Memory B cell (primary cell): ENCODE measurements at regions not wholly inside any gene's neighbourhood (a gene's known extent, or its start where the extent isn't known, plus 50 kb on each side); places are given as distances from the start of the nearest gene placed in this dataset.

Experiments used
- ATAC-seq: fragments of 150-1000 bp; cut with Tn5 transposase; 2 replicates; pipeline ENCODE4 v1.10.0; 2021; ENCODE audit warnings: low read depth, mild to moderate bottlenecking, moderate library complexity
- DNase-seq, 2 donors: peaks; one replicate each; pipeline ENCODE4 v3.0.0; 2022; ENCODE audit warnings: low spot score in 2 of 2
- H3K27ac Mint-ChIP-seq: one replicate; pipeline ENCODE4 v1.8.0; 2022; ENCODE audit warnings: mild to moderate bottlenecking, moderate library complexity, mixed read lengths
- H3K27me3 Mint-ChIP-seq: one replicate; pipeline ENCODE4 v1.8.0; 2022; ENCODE audit warnings: mixed read lengths
- H3K36me3 Mint-ChIP-seq: one replicate; pipeline ENCODE4 v1.8.0; 2022; ENCODE audit warnings: mild to moderate bottlenecking, mixed read lengths
- H3K4me1 Mint-ChIP-seq: one replicate; pipeline ENCODE4 v1.8.0; 2022; ENCODE audit warnings: mixed read lengths
- H3K4me3 Mint-ChIP-seq: one replicate; pipeline ENCODE4 v1.8.0; 2022; ENCODE audit warnings: mild to moderate bottlenecking, moderate library complexity, mixed read lengths
- H3K9me3 Mint-ChIP-seq: one replicate; pipeline ENCODE4 v1.8.0; 2022; ENCODE audit warnings: mixed read lengths

GRCh38 chr4:4763822-4764557, 95.5 kb upstream of the MSX1 start:
- DNase-seq = no peak
- Mint-ChIP-seq H3K9me3 (peaks cover 2% of the 10 kb centered on the region), H3K27me3 (peaks cover 17% of the 10 kb centered on the region), H3K4me1 (peaks cover 12% of the 10 kb centered on the region), H3K36me3 (peaks cover 8% of the 10 kb centered on the region), H3K27ac (no peak overlapping the region), H3K4me3 (peak overlapping the region; percentile 63)
- no peak for ATAC-seq

GRCh38 chr4:4762909-4763821, 96.3 kb upstream of the MSX1 start:
- Mint-ChIP-seq H3K9me3 (peaks cover 2% of the 10 kb centered on the region), H3K27ac (no peak overlapping the region), H3K27me3 (peaks cover 17% of the 10 kb centered on the region), H3K36me3 (peaks cover 8% of the 10 kb centered on the region), H3K4me1 (peaks cover 12% of the 10 kb centered on the region), H3K4me3 (peak overlapping the region; percentile 63)
- ATAC-seq = no peak
- no peak for DNase-seq

GRCh38 chr4:4762300-4762699, 97.2 kb upstream of the MSX1 start:
- Mint-ChIP-seq H3K36me3 (peaks cover 6% of the 10 kb centered on the region), H3K27me3 (peaks cover 16% of the 10 kb centered on the region), H3K27ac (no peak overlapping the region), H3K4me1 (peaks cover 12% of the 10 kb centered on the region), H3K9me3 (peaks cover 1% of the 10 kb centered on the region), H3K4me3 (no peak overlapping the region)
- no peak for DNase-seq
- no peak for ATAC-seq

- H3K36me3 Mint-ChIP-seq = peaks cover 5% of the 10 kb centered on the region
- H3K27ac Mint-ChIP-seq = no peak overlapping the region
- no peak for DNase-seq
- ATAC-seq = no peak
- H3K9me3 Mint-ChIP-seq = no peaks in the 10 kb centered on the region
- peaks cover 12% of the 10 kb centered on the region for H3K4me1 Mint-ChIP-seq
- H3K4me3 Mint-ChIP-seq = no peak overlapping the region
- H3K27me3 Mint-ChIP-seq = peaks cover 15% of the 10 kb centered on the region
These were observed 98.1 kb upstream of the MSX1 start for GRCh38 chr4:4761128-4761982.

- H3K27ac Mint-ChIP-seq = no peak overlapping the region
- peaks cover 11% of the 10 kb centered on the region for H3K27me3 Mint-ChIP-seq
- H3K9me3 Mint-ChIP-seq = no peaks in the 10 kb centered on the region
- DNase-seq (no peak), ATAC-seq (no peak)
- H3K4me3 Mint-ChIP-seq = no peak overlapping the region
- H3K36me3 Mint-ChIP-seq = peaks cover 3% of the 10 kb centered on the region
- H3K4me1 Mint-ChIP-seq = peaks cover 12% of the 10 kb centered on the region
These were observed 99.6 kb upstream of the MSX1 start for GRCh38 chr4:4759883-4760282.

- no peak for ATAC-seq
- peaks cover 12% of the 10 kb centered on the region for H3K4me1 Mint-ChIP-seq
- no peak overlapping the region for H3K4me3 Mint-ChIP-seq
- H3K27me3 Mint-ChIP-seq = peaks cover 7% of the 10 kb centered on the region
- H3K36me3 Mint-ChIP-seq = no peaks in the 10 kb centered on the region
- DNase-seq = no peak
- no peak overlapping the region for H3K27ac Mint-ChIP-seq
- H3K9me3 Mint-ChIP-seq = no peaks in the 10 kb centered on the region
These were observed 100.2 kb upstream of the MSX1 start for GRCh38 chr4:4759232-4759631.

GRCh38 chr4:4758681-4759080, 100.8 kb upstream of the MSX1 start:
- no peak overlapping the region for H3K4me3 Mint-ChIP-seq
- no peak overlapping the region for H3K27ac Mint-ChIP-seq
- DNase-seq (no peak), ATAC-seq (no peak)
- peaks cover 3% of the 10 kb centered on the region for H3K27me3 Mint-ChIP-seq
- no peaks in the 10 kb centered on the region for H3K9me3 Mint-ChIP-seq
- H3K36me3 Mint-ChIP-seq = no peaks in the 10 kb centered on the region
- peaks cover 8% of the 10 kb centered on the region for H3K4me1 Mint-ChIP-seq

GRCh38 chr4:4755306-4755705, 104.2 kb upstream of the MSX1 start:
- ATAC-seq = no peak
- Mint-ChIP-seq H3K4me3 (no peak overlapping the region), H3K4me1 (no peaks in the 10 kb centered on the region), H3K27me3 (peaks cover 3% of the 10 kb centered on the region), H3K9me3 (no peaks in the 10 kb centered on the region), H3K36me3 (no peaks in the 10 kb centered on the region), H3K27ac (no peak overlapping the region)
- no peak for DNase-seq

GRCh38 chr4:4754641-4755040, 104.8 kb upstream of the MSX1 start:
- DNase-seq (no peak), ATAC-seq (no peak)
- Mint-ChIP-seq H3K36me3 (no peaks in the 10 kb centered on the region), H3K27ac (no peak overlapping the region), H3K9me3 (no peaks in the 10 kb centered on the region), H3K4me1 (no peaks in the 10 kb centered on the region), H3K4me3 (no peak overlapping the region), H3K27me3 (peaks cover 3% of the 10 kb centered on the region)

GRCh38 chr4:4753643-4754042, 105.8 kb upstream of the MSX1 start:
- H3K4me3 Mint-ChIP-seq = no peak overlapping the region
- H3K9me3 Mint-ChIP-seq = no peaks in the 10 kb centered on the region
- ATAC-seq (no peak), DNase-seq (no peak)
- peaks cover 4% of the 10 kb centered on the region for H3K27me3 Mint-ChIP-seq
- no peaks in the 10 kb centered on the region for H3K4me1 Mint-ChIP-seq
- no peak overlapping the region for H3K27ac Mint-ChIP-seq
- no peaks in the 10 kb centered on the region for H3K36me3 Mint-ChIP-seq

GRCh38 chr4:4752576-4753401, 106.7 kb upstream of the MSX1 start:
- no peak for ATAC-seq
- Mint-ChIP-seq H3K9me3 (no peaks in the 10 kb centered on the region), H3K36me3 (no peaks in the 10 kb centered on the region), H3K27me3 (peaks cover 4% of the 10 kb centered on the region), H3K4me1 (no peaks in the 10 kb centered on the region), H3K4me3 (no peak overlapping the region), H3K27ac (no peak overlapping the region)
- DNase-seq = no peak

- DNase-seq (no peak), ATAC-seq (no peak)
- Mint-ChIP-seq H3K27me3 (peaks cover 4% of the 10 kb centered on the region), H3K27ac (no peak overlapping the region), H3K36me3 (no peaks in the 10 kb centered on the region), H3K4me1 (no peaks in the 10 kb centered on the region), H3K4me3 (no peak overlapping the region), H3K9me3 (no peaks in the 10 kb centered on the region)
These were observed 107.4 kb upstream of the MSX1 start for GRCh38 chr4:4752025-4752424.

GRCh38 chr4:4750187-4750586, 109.3 kb upstream of the MSX1 start:
- Mint-ChIP-seq H3K4me3 (no peak overlapping the region), H3K4me1 (no peaks in the 10 kb centered on the region), H3K27ac (no peak overlapping the region), H3K9me3 (no peaks in the 10 kb centered on the region), H3K36me3 (no peaks in the 10 kb centered on the region), H3K27me3 (peaks cover 4% of the 10 kb centered on the region)
- no peak for DNase-seq
- no peak for ATAC-seq
